ENCODE measurements at regions not wholly inside any gene's neighbourhood (a gene's known extent, or its start where the extent isn't known, plus 50 kb on each side); places are given as distances from the start of the nearest gene placed in this dataset.

DNA sequence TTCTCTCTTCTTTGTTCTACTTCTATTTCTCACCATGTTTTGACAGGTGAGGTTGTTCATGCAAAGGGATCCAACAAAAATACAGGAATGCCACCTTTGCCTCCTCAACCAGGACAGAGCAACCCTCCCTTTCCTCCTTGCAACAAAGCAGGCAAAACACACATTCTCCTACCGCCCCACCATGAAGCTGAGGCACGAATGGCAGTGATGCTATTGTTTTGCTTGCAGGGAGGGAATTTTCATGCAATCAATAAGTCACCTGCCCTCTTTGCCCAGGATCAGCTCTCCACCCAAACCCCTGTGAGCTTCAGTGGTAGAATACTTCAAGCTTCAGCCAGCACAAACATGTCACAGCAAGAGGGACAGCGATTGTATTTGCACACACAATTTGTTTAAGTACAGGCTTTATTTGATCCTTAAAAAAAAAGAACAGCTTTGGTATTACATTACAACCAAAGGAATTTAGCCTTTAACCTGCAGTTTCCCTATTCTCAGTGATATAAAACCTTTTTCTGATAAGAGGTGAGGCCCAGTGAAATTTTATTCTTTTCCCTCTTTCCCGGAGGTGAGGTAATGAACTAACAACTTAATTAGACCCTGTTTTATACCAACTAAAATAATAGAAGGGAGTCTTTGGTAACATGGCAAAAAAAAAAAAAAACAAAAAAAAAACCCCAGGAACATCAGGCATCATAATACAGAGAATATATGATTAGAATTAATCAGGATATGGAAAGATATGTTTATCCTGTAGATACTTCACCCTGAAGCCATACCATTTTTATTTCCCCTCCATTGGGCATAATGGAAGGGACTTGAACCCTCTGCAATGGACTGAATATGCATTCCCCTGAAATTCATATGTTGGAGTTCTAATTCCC lies 87.0 kb upstream of the EEA1 start:
- no peak for DNase-seq

DNA sequence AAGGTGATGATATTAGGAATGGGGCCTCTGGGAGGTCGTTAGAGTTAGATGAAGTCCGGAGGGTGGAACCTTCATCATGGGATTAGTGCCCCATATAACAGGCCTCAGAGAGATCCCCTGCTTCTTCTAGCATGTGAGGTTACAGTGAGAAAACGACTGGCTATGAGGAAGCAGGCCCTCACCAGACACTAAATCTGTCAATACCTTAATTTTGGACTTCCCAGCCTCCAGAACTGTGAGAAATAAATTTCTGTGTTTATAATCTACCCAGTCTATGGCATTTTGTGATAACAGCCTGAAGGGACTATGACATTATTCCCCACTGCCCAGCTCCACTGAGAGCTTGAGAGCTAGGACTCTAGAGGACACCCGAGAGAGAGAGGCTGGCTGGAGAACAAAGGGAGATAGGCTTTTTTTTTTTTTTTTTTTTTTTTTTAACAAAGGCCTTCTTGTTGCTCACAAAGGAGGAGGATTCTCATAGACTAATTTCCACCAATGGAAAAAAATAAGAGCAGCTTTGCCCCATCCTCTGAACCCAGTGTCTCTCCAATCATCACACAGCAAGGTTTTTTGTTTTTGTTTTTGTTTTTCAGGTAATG lies 87.8 kb upstream of the EEA1 start:
- no peak for DNase-seq

DNA sequence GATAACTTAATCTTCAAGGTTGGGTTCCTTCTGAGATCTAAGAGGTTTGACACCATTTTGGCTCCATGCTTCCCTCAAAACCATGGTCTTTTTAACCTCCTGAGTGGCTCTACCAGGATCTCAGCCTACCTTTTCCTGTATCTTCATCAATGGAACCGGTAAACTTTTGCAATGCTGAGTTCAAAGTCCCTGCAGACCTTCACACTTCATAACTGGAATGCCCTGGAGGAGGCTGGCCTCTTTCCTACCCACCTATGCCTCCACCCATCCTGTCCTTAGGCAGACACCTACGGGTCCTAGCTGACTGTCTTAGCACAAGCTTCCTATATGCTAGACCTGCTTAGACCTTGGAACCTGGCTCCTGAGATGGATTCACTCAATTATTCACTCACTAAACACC lies 89.5 kb upstream of the EEA1 start:
- DNase-seq: no peak

DNA sequence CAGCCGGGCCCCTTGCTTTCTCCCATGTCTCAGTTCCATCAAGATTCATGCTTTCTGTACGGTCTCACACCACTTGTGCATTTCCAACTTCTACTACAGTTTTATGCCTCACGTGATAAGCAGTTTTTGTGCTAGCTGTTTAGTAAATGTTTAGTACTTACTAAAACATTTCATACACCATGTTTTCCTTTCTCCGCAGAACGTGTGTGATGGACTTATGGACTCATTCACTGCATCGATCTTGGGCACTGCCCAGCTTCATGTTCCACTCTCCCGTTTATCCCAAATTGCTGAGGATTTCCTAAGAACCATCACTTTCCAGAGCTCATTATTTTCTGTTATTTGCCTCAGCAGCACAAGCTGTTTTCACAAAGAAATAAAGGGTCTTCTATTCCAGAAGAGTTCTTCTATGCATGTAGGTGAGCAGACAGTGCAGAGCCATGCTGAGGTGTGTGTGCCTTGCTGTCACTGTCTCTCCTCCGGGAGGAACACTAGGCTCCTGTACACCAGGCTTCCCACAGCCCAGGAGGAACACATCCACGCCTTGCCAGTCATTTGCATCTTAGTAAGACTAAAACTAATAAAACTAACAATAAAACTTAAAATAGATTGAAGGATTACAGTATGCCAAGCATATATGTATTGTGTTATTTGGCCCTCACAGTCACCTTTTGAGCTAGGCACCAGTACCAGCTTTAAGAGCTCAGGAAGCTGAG lies 90.3 kb upstream of the EEA1 start:
- no peak for DNase-seq

DNA sequence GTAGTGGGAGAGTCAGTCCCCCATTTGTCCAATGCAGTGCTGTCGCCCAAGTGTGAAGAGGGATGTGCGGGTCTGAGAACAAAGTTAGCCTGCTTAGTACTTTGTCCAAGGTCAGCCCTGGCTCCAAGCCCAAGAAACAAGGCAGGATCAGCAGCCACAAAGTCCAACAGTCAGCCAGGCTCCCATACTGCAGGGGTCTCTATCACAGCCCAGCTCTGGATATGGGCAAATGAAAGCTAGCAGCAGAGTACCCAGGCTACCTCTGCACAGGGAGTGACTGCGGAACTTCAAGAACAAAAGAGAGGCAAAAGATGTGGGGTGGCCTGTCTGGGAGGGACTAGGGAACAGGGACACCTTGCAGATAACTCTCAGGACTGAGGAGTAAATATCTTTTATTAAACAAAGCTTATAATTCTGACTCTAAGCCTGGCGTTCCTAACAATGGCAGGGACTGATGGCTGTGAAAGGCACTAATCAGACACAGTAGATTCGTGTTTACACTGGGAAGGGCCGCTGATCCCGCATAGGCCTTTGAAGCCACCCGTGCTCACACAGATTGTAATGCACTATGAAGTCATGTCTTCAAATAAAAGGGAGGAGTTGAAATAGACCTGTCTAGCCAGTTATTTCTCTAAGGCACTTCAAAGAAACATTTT lies 91.0 kb upstream of the EEA1 start:
- DNase-seq: no peak

DNA sequence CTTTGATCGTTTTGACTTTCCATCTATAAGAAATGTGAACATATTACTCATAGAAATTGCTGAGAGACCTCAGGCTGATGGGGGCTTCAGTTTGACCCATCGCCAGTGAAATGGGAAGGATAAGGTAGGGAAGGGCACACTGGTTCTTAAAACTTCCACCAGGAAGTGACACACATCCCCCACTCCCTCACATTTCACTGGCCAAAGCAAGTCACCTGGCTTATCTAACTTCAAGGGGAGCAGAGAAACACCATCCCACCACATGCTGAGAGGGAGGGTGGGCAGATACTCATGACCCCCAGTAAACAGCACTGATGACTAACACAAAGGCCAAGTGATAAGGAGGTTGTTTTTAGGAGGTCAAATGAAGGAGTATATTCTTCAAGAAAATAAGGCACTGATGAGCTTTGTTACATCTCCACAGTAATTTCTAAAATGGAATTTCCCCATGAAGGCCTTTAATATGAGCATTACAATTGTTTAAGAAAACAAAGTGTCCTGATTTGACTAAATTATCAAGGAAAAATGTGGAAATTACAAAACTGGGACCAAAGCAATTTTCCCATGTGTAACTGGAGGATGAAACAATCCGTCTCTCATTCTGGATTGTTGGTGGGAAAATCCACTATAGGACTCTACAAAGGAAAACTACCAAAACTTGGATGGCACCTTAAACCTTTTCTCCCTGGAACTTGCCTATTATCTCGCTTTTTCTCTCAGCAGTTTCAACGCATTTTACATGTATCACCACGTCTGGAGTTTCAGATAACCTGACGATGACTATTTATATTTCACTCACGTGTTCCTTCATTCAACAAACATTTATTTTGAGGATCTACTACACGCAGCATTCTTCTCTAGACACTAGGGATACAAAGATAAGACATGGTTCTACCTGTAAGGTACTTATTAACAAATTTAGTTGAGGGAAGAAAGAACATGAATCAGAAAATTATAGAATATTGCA lies 91.8 kb upstream of the EEA1 start:
- no peak for DNase-seq

DNA sequence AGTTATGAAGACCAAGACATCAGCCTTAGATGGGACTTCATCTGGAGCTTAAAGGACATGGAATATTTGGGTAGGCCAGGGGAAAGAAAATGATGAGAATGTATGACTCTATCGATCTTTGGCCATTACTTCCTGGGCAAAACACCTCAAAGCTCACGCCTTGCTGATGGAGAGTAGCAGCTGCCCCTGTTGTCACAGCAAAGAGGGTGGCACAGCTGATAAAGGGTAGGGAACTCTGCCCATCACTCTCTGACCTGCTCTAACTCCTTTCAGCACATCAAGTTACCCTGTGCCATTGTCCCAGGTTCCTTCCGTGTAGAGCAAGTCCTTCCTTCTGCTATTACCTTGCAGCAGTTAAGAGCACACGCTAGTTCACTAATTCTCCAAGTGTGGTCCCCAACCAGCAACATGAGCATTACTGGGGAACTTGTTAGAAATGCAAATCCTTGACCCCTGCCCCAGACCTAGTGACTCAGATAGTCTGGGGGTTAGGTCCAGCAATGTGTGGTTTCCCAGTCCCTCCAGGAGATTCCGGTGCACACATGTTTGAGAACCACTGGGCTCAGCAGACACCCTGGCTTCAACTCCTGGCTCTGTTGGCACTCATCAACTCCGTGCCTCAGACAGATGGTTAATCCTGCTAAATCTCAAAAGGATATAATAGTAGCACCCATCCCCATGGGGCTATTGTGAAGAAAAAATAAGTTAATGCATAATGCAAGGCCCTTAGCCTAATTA lies 93.7 kb upstream of the EEA1 start:
- no peak for DNase-seq

DNA sequence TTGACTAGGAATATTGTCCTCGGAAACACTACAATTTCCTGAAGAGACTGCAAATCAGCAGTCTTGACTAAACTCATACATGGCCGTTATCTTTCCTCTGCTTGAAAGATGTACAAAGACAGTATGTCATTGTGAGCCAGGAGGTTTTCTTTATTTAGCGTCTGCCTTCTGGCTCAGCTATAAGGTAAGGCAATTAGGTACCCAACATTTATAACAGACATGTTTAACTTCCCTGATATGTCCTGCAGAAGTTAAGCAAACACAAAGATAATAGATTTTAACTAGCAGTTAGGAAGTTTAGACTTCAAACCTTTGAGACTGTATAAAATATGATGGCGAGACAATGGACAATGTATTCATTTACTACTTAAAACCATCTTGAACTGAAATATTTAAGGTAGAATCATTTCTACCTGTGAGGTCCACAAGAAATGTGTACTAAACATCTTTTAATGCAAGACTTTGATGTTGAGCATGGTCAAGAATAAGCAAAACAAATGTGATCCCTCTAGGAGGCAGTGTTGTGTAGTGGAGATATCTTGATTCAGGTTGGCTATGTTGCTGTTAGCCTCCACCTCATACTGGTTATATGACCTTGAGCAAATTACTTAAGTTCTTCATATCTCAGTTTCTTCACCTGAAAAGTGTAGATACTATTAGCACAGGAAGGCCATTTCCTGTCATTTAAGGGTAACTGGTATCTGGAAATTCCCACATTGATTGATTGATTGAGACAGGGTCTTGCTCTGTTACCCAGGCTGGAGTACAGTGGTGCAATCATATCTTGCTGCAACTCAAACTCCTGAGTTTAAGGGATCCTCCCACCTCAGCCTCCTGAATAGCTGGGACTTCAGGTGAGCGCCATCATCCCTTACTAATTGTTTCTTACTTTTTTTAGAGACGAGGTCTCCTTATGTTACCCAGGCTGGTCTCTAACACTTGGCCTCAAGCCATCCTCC lies 96.3 kb upstream of the EEA1 start:
- DNase-seq: no peak

DNA sequence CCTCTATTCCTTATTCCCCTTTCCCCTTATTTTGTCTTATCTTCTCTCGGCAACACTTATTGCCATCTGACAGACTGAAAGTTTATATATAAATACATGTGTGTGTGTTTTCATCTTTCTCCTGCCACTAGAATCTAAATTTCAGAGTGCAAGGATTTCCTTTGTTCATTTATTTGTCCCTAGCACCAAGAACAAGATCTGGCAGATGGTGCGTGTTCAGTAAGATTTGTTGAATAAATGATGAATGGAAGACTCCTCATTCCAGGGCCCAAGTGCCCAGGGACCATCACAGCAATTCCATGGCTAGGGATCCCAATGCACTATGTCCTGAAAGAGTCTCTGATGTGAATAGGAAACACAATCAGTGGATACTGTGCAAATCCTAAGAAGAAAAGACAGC lies 97.9 kb upstream of the EEA1 start:
- no peak for DNase-seq

DNA sequence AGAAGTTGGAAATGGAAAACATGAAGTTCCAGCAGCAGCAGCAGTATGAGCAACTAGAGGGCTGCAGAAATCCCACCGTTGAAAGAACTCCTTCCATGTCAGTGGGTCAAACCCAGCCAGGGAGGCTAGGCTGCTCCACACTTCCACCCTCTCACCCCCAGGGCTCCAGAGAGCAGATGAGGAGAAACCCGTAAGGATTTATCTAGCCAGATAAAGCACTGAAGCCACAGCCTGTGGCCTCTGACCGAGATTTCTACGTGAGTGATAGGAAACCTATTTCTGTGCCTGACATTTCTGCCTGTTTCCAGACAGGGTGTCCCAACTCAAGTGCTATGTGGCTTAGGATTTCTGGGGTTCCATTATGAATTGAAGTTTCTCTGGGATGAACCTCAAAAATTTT lies 100.0 kb upstream of the EEA1 start:
- DNase-seq: no peak

DNA sequence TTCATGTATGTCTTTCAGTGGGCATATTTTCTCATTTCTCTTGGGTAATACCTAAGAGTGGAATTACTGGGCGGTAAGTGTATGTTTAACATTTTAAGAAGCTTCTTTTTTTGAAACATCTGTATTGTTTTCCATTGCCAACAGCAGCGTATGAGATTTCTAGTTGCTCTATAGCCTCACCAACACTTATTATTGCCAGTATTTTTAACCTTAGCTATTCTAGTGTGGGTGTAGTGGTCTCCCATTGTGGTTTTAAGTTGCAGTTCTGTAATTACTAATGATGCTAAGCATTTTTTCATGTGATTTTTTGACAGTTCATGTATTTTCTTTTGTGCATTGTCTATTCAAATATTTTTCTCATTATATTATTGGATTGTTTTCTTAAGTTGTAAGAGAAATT lies 101.9 kb upstream of the EEA1 start:
- DNase-seq: no peak

DNA sequence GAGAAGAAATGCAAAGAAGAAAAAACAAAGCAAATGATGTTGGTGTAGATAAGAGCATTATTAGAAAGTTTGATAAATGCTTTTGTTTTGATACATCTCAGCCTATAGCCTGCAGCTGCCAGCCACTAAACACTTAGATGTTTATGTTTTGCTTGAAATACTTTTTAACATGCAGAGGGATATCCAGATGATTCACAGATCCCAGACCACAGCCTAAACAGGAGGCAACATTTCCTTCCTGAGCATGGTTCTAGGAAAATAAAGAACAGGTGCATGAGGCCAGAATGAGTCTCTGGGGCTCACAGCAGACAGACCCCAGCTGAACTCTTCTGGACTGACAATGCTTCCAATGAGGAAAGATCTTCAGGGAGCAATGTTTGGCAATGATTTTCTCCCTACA lies 103.7 kb upstream of the EEA1 start:
- DNase-seq: no peak

DNA sequence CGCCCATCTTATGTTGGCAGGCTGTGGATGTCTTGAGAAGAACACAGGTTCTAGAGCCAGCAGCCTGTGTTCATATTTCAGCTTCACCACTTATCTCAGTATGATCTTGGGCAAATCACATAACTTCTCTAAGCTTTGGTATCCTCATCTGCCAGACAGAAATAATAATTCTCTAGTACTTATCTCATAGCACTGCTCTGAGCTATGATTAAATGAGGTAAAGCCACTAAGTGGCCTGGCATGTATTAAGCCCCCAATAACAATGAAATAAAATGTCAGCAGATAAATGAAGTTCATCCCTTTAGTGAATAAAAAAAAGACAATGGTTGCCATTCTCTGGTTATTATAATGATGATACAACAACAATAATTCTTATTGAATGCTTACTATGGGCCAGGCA lies 104.9 kb upstream of the EEA1 start:
- no peak for DNase-seq

DNA sequence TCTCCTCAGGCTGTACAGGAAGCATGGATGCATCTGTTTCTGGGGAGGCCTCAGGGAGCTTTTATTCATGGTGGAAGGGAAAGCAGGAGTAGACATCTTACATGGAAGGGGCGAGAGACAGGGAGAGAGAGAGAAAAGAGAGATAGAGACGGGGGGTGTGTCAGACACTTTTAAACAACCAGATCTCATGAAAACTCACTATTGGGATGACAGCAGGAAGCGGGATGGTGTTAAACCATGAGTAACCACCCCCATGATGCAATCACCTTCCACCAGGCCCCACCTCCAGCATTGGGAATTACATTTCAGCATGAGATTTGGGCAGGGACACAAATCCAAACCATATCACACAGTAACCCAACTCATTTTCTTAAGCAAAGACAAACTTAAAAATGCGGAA lies 110.0 kb upstream of the EEA1 start:
- DNase-seq: no peak

DNA sequence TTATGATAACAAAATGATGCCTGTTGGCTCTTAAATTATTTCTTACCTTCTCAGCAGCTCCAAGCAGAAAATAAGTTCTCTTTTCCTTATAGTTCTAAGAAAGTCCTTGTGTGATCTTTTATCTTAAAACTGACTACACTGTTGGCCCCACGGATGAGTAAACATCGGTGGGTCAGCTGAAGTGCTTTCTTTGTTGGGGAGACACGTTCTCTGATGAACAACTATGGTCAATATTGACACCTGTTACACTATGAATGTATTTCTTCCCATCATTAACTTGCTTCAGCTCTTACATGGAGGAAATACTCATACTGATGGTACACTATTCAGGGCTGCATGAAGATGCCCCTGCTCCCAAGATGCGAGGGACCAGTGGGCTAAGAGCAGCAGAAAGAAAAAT lies 110.8 kb upstream of the EEA1 start:
- DNase-seq: no peak

DNA sequence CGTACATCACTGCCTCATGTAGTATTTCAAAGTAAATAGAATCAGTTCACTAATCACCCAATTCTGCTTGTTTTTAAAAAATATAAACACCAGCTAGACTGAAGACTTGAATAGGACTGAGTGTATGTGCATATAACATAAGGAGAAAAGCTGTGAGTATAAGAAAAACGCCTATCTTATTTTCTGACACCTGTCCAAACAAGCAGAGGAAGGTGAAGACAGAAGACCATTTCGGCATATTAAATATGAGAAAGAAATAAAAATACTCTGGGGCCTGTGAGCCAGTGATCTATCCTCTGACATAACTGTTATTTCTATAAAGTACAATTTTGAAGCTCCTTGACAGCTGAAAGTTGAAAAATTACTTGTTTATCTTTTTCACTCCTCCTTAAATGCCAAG lies 111.3 kb upstream of the EEA1 start:
- DNase-seq: no peak

DNA sequence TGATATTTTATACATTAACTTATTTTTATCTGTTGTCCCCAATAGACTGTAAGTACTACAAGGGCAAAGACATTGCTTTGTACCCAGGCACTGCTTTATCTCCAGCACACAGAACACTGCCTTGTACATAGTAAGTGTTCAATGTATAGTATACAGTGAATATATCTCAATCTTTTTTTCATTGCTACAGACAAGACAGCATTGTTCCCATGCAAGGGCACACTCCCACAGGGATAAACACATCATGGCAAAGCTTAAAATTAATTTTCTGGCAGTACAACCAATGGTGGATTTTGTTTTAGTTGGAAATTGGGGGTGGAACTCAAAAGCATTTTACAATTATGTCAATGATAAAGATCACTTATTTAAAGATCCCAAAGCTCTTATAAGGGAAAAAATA lies 112.3 kb upstream of the EEA1 start:
- DNase-seq: no peak

DNA sequence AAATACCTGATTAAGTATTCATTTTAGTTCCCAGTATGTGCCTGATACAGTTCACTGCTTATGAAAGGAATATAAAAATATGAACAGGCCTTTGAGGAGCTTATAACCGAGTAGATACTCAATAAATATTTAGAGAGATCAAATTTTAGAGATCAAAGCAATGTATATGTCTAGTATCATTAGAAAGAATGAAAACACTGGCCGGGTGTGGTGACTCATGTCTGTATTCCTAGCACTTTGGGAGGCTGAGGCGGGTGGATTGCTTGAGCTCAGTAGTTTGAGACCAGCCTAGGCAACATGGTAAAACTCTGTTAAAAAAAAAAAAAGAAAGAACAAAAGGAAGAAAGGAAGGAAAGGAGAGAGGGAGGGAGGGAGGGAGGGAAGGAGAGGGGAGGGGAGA lies 113.2 kb upstream of the EEA1 start:
- no peak for DNase-seq

DNA sequence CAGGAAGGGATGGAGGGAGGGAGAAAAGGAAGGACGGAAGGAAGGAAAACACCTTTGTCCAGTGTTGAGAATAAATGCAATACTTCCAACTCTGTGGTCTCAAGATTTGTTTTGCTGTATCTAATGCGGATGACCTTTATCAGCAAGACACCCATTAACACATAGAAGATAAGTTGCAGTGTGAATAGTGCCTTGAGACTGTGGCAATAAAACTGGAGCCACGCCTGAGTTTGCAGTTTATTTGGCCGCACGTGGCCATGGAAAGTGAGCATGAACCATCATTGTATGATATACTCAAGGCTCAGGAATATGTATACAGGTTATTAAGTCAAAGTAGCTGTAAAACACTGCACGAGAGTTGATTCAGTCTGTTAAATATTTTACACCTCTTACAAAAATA lies 113.6 kb upstream of the EEA1 start:
- DNase-seq: no peak

Data from occipital lobe (tissue), 1 donor.